T47D (cell line): ENCODE measurements at regions not wholly inside any gene's neighbourhood (a gene's known extent, or its start where the extent isn't known, plus 50 kb on each side); places are given as distances from the start of the nearest gene placed in this dataset.
"Not testable (repeated sequence)": the region's sequence is repeated elsewhere in the genome, so short reads cannot be mapped to it uniquely, and the experiment has no call there.

Source experiments
- DNase-seq, 2 experiments: peaks; one replicate each; pipeline versions ENCODE4 v3.0.0 to v3.0.0-alpha.2; 2011 to 2012; ENCODE audit warnings: low read depth in 1 of 2, low spot score in 1 of 2
- JUND ChIP-seq: IDR thresholded peaks from 2 replicates; pipeline ENCODE4 v1.6.1; 2012; ENCODE audit warnings: low read depth
- in situ Hi-C: cut with HindIII; loops from 2 replicates; pipeline ENCODE4 v1.10.0; 2016; ENCODE audit warnings: low sequenced_read_pairs, low pct_unique_long_range_greater_than_20kb

GRCh38 chr7:57638666-57639065 lies 188.7 kb downstream of the ZNF716 start:
- no peak for DNase-seq
- in situ Hi-C loops = no loop called here
- no peak for TF ChIP-seq JUND

GRCh38 chr7:57641521-57642067 lies 191.6 kb downstream of the ZNF716 start:
- DNase-seq = no peak
- TF ChIP-seq JUND = no peak
- in situ Hi-C loops = no loop called here

- in situ Hi-C loops = no loop called here
- TF ChIP-seq JUND = no peak
These were observed 192.8 kb downstream of the ZNF716 start for GRCh38 chr7:57642730-57643129.

DNA sequence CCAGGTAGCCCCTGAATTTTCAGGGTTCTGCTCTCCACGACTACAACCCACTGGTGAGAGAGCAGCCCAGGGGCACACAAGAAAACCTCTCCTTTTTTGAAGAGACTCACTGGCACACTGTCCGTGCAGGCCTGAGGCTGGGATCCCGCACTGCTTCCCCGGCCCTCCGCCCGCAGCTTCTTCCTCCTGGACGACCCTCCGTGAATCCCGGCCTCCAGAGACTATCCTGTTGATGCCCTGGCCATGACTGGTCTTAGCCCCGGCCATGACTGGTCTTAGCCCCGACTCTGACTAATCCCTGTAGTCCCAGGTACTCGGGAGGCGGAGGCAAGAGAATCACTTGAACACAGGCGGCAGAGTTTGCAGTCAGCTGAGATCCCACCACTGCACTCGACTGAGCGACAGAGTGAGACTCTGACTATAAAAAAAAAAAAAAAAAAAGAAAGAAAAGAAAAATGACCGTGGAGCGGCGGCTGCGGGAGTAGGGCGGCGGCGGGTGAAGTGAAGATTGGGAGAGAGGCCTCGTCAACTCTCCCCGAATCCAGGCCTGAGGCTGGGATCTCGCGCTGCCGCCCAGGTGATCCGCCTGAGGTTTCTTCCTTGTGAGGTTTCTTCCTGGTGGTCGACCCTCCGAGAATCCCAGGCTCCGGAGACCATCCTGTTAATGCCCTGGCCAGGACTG lies 196.4 kb downstream of the ZNF716 start:
- no peak for TF ChIP-seq JUND
- no peak for DNase-seq
- in situ Hi-C loops = no loop called here

More at GRCh38 chr7:57642730-57643129, 192.8 kb downstream of the ZNF716 start:
- no peak for DNase-seq

DNA sequence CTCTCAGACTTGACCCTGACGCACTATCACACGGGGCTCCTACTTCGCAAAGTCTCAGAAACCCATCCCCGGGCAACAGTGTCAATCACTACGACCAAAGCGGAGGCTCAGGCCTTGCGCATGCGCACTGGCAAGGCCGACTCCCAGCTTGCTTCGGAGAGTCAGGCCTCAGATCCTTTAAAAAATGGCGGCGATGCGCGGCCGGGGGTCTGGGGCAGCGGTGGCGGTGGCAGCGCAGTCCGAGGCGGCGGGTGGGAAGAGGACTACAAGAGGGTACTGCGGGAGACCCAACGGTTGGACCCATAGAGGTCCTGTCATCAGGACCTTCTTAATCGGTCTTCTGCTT lies 196.9 kb downstream of the ZNF716 start:
- peak in 1 of 2 experiments; percentile 51 for DNase-seq
- TF ChIP-seq JUND = no peak
- in situ Hi-C loops = no loop called here

DNA sequence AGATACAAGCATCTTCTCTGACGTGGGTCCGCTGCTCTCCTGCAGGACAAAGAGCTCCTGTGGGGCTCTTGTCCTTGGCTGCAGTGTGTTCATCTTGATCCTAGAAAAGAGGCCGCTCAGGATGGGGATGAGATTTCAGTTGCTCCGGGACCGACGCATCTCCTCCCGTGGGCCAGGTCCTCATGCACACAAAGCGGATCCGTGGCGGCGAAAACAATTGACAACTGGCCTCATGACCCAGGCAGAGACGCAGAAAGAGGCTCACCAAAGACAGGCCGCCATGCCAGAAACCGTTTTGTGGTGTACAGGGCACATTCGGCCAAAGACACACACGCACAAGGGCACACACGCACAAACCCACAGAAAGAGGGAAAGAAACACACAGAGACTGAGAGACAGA lies 200.4 kb downstream of the ZNF716 start:
- DNase-seq, in situ Hi-C loops: not testable (repeated sequence)

DNA sequence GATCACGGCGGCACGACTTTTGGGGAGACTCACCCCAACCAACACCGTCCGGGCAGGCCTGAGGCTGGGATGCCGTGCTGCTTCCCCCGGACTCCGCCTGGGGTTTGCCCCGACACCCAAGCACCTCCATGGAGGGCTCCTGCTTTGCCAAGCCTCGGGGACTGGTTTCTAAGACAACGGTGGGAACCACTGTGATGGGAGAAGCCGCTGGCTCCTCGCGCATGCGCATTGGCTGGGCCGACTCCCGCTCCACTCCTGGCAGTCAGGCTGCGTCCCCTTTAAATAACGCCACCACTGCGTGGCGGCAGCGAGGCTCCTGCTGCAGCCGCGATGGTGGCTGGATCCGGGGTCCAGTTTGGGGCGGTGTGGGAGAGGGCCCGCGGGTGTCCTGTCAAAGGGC lies 201.0 kb downstream of the ZNF716 start:
- TF ChIP-seq JUND = no peak
- peak in 1 of 2 experiments; percentile 43 for DNase-seq
- in situ Hi-C loops = no loop called here

DNA sequence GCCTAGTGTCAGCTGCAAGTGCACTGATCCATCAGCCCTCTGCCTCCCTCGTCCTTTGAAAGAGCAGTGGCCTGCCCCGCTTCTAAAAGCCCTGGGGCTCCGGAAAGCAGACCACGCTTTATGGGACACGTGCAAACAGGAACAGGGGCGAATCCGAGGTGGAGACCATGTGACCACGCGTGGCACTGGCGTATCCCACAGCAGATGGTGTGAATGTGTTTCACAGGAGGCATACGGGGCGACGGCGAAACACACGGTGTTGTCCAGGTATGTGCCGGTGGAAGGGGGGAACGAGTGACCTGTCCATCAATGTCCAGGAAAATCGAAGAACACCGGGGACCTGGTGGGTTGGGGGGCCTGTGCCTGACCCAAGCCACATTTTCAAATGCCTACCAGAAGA lies 201.6 kb downstream of the ZNF716 start:
- in situ Hi-C loops, DNase-seq: not testable (repeated sequence)

GRCh38 chr7:57653262-57653830 lies 203.4 kb downstream of the ZNF716 start:
- no peak for TF ChIP-seq JUND
- in situ Hi-C loops = no loop called here
- DNase-seq = no peak

DNA sequence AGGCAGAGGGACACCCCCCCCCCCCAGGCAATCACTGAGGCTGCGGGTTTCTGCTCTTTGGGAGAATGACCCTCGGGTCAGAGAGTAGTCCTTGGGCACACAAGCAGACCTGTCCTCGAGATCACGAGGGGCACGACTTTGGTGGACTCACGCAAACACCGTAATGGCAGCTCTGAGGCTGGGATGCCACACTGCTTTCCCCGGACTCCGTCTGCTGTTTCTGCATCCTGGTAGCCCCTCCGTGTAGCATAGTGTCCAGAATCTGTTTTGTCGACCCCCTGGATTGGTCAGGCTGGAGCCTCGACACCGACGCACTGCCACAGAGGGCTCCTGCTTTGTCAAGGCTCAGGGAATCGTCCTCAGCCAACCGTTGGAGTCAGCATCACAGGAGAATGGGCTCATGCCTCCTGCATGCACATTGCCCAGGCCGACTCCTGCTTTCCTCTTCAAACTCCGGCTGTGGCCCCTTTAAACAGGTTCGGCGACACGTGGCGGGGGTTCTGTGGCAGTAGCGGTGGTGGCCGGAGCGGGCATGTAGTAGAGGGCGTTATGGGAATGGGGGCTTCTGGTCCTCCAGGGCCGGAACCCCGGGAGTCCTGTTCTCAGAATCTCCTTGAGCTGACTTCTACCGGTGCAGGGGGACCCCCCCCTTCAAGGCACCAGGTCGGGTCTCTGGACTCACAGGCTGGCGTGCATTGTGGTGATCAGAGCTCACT lies 205.3 kb downstream of the ZNF716 start:
- DNase-seq, in situ Hi-C loops: not testable (repeated sequence)

DNA sequence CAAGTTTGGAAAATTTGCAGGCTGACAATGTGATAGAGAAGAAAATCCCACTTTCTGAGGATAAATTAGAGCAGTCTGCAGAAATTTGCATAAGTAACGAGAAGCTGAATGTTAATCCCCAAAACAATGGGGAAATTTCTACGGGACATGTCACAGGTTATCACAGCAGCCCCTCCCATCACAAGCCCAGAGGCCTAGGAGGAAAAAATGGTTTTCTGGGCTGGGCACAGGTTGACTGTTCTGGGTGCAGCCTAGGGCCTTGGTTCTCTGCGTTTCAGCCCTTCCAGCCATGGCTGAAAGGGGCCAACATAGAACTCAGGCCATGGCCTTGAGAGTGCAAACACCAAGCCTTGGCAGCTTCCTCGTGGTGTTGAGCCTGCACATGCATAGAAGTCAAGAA lies 209.2 kb downstream of the ZNF716 start:
- DNase-seq, in situ Hi-C loops: not testable (repeated sequence)

- not testable (repeated sequence) for DNase-seq
These were observed 227.0 kb downstream of the ZNF716 start for GRCh38 chr7:57676928-57677327.

GRCh38 chr7:57685418-57685817 lies 235.4 kb downstream of the ZNF716 start:
- no peak for TF ChIP-seq JUND
- no peak for DNase-seq
- in situ Hi-C loops = no loop called here

More at GRCh38 chr7:57676928-57677327, 227.0 kb downstream of the ZNF716 start:
- in situ Hi-C loops = not testable (repeated sequence)
